ENCODE measurements at regions not wholly inside any gene's neighbourhood (a gene's known extent, or its start where the extent isn't known, plus 50 kb on each side); places are given as distances from the start of the nearest gene placed in this dataset.

DNA sequence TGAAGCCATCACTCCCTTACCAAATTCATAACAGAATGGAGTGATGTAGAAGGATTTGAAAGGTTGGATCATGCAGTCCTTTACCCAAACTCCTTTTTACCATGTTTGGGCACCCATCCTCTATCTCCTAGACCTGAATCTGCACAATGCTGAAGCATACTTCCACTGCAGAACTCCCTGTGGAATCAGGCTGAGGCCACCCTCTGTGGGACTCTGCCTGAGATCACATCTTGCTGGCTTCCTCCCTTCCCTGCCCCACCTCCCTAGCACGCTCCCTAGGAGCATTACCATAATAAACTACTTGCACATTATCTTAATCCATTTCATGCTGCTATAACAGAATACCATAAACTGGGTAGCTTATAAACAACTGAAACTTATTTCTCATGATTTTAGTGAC is 68.4 kb upstream of the VSTM2B start:
- TF ChIP-seq, protein P1, sequence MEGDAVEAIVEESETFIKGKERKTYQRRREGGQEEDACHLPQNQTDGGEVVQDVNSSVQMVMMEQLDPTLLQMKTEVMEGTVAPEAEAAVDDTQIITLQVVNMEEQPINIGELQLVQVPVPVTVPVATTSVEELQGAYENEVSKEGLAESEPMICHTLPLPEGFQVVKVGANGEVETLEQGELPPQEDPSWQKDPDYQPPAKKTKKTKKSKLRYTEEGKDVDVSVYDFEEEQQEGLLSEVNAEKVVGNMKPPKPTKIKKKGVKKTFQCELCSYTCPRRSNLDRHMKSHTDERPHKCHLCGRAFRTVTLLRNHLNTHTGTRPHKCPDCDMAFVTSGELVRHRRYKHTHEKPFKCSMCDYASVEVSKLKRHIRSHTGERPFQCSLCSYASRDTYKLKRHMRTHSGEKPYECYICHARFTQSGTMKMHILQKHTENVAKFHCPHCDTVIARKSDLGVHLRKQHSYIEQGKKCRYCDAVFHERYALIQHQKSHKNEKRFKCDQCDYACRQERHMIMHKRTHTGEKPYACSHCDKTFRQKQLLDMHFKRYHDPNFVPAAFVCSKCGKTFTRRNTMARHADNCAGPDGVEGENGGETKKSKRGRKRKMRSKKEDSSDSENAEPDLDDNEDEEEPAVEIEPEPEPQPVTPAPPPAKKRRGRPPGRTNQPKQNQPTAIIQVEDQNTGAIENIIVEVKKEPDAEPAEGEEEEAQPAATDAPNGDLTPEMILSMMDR (IDR thresholded peaks at IDR 0.05; ENCODE audit: unreplicated experiment) = no peak
- Mint-ChIP-seq H3K4me1 (ENCODE audit: low read depth) (no peaks in the 10 kb centered on the region), H3K9me3 (ENCODE audit: low read depth) (no peaks in the 10 kb centered on the region), H3K36me3 (ENCODE audit: insufficient read depth) (no peaks in the 10 kb centered on the region), H3K27me3 (peaks cover 28% of the 10 kb centered on the region), H3K27ac (no peak overlapping the region), H3K4me3 (ENCODE audit: low read depth) (no peak overlapping the region)
- DNase-seq (ENCODE audit: low spot score, unreplicated experiment) = no peak

DNA sequence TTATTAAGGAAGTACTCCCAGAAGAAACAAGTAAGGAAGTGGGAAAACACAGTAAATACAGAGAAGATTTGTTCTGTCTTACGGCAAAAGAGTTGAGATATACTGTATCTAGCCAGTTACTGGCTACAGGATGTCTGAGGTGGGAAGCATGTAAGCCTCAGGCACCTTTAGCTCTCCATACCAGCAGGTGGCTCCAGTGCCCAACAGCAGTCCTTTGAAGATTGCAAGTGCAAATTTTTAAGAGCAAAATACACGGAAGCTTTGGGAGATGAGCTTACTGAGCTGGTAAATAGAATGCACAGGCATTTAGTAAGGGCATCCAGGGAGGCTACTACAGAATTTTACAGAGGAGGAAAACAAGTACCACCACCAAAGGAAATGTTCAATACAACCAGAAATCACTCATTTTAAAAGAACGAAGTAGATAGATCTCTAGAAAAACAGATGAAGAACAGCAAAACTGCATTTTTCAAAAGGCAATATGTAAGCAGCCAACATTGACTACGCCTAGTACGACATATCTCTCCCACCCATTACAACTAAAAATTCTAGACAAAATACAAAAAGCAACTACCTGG is 57.9 kb upstream of the VSTM2B start:
- no peak overlapping the region for H3K4me3 Mint-ChIP-seq (ENCODE audit: low read depth)
- no peak overlapping the region for H3K27ac Mint-ChIP-seq
- H3K36me3 Mint-ChIP-seq (ENCODE audit: insufficient read depth) = no peaks in the 10 kb centered on the region
- DNase-seq (ENCODE audit: low spot score, unreplicated experiment) = no peak
- TF ChIP-seq, protein P1 (IDR thresholded peaks at IDR 0.05; ENCODE audit: unreplicated experiment) = peak; percentile 62
- peaks cover 4% of the 10 kb centered on the region for H3K9me3 Mint-ChIP-seq (ENCODE audit: low read depth)
- H3K4me1 Mint-ChIP-seq (ENCODE audit: low read depth) = no peaks in the 10 kb centered on the region
- peaks cover 47% of the 10 kb centered on the region for H3K27me3 Mint-ChIP-seq

DNA sequence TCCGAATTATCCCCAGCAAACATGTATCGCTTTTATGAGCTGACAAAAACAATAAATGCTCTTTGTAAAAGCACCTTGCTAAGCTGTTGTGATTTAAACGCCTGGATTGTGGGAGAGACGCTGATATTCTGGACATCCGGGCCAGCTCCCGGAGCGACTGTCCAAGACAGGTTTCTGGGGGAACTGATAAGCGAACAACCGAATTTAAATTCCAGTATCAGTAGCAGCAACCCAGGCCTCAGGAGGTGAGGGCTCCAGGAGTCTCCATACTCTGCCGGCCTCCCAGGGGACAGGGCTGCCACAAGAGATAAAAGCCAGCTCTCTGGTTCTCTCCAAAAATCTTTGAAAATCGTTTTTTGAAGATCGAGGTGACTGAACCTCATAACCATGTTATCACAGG is 50.3 kb upstream of the VSTM2B start:
- no peaks in the 10 kb centered on the region for H3K9me3 Mint-ChIP-seq (ENCODE audit: low read depth)
- DNase-seq (ENCODE audit: low spot score, unreplicated experiment) = no peak
- H3K27ac Mint-ChIP-seq = no peak overlapping the region
- TF ChIP-seq, protein P1 (IDR thresholded peaks at IDR 0.05; ENCODE audit: unreplicated experiment) = no peak
- H3K4me3 Mint-ChIP-seq (ENCODE audit: low read depth) = no peak overlapping the region
- peaks cover 32% of the 10 kb centered on the region for H3K27me3 Mint-ChIP-seq
- H3K36me3 Mint-ChIP-seq (ENCODE audit: insufficient read depth) = no peaks in the 10 kb centered on the region
- no peaks in the 10 kb centered on the region for H3K4me1 Mint-ChIP-seq (ENCODE audit: low read depth)
